WTC11 (cell line): ENCODE measurements at regions not wholly inside any gene's neighbourhood (a gene's known extent, or its start where the extent isn't known, plus 50 kb on each side); places are given as distances from the start of the nearest gene placed in this dataset.

Experiments
- ATAC-seq: fragments of 200-7000 bp; cut with Tn5 transposase; 2 replicates; pipeline ENCODE4 v1.10.0; 2021; ENCODE audit warnings: mild to moderate bottlenecking, moderate library complexity
- CTCF ChIA-PET: fragments of 300-600 bp; sonication (Branson Sonifier 250); formaldehyde crosslinking; loops from one replicate; lab custom pipeline; 2021; ENCODE audit warnings: antibody characterized with exemption; lab: Charles Lee
- POLR2A ChIA-PET: fragments of 350-600 bp; sonication (Branson Sonifier 250); formaldehyde crosslinking; loops from one replicate; lab custom pipeline; 2021; ENCODE audit warnings: antibody characterized with exemption; lab: Charles Lee
- DNase-seq: peaks from one replicate; pipeline ENCODE4 v3.0.0; 2021; ENCODE audit warnings: low spot score
- H3K27ac Mint-ChIP-seq: 2 replicates; pipeline ENCODE4 v1.8.0; 2021; ENCODE audit warnings: mixed read lengths
- H3K27me3 Mint-ChIP-seq: 2 replicates; pipeline ENCODE4 v1.8.0; 2021; ENCODE audit warnings: low read depth, mild to moderate bottlenecking, moderate library complexity, mixed read lengths
- H3K36me3 Mint-ChIP-seq: 2 replicates; pipeline ENCODE4 v1.8.0; 2021; ENCODE audit warnings: mixed read lengths
- H3K4me1 Mint-ChIP-seq: 2 replicates; pipeline ENCODE4 v1.8.0; 2022; ENCODE audit warnings: mixed read lengths
- H3K4me3 Mint-ChIP-seq: 2 replicates; pipeline ENCODE4 v1.8.0; 2021; ENCODE audit warnings: mild to moderate bottlenecking, moderate library complexity, mixed read lengths
- H3K9me3 Mint-ChIP-seq: 2 replicates; pipeline ENCODE4 v1.8.0; 2021; ENCODE audit warnings: mixed read lengths
- CDX4 ChIP-seq: fragments of 250-450 bp; sonication (Bioruptor Pico); IDR thresholded peaks from 2 replicates; pipeline ENCODE4 v1.9.0; 2021; ENCODE audit warnings: moderate library complexity, mild to moderate bottlenecking, inconsistent platforms, borderline replicate concordance
- ERG ChIP-seq: fragments of 250-450 bp; sonication (Bioruptor Pico); IDR thresholded peaks from 2 replicates; pipeline ENCODE4 v1.8.0; 2021; ENCODE audit warnings: mild to moderate bottlenecking
- FOXK1 ChIP-seq: sonication (generic); formaldehyde crosslinking; IDR thresholded peaks from 2 replicates; pipeline ENCODE4 v1.8.0; 2022; ENCODE audit warnings: mild to moderate bottlenecking, moderate library complexity, missing genetic modification reagents
- IRF1 ChIP-seq: sonication (generic); formaldehyde crosslinking; IDR thresholded peaks from 2 replicates; pipeline ENCODE4 v1.8.0; 2023; ENCODE audit warnings: missing genetic modification reagents
- IRF2 ChIP-seq: sonication (generic); formaldehyde crosslinking; IDR thresholded peaks from 2 replicates; pipeline ENCODE4 v1.8.0; 2022; ENCODE audit warnings: low read depth, missing genetic modification reagents, borderline replicate concordance
- NFYB ChIP-seq: sonication (generic); formaldehyde crosslinking; conservative IDR thresholded peaks from 2 replicates; pipeline ENCODE4 v1.8.0; 2022; ENCODE audit warnings: low read depth, missing genetic modification reagents
- NR1H2 ChIP-seq: sonication (generic); formaldehyde crosslinking; IDR thresholded peaks from 2 replicates; pipeline ENCODE4 v1.9.0; 2021; ENCODE audit warnings: mild to moderate bottlenecking, moderate library complexity, missing genetic modification reagents
- RELA ChIP-seq: sonication (generic); formaldehyde crosslinking; IDR thresholded peaks from 2 replicates; pipeline ENCODE4 v1.8.1; 2022; ENCODE audit warnings: missing genetic modification reagents, mild to moderate bottlenecking, borderline replicate concordance
- RORB ChIP-seq: fragments of 250-450 bp; sonication (Bioruptor Pico); IDR thresholded peaks from 2 replicates; pipeline ENCODE4 v1.9.0; 2021; ENCODE audit warnings: mild to moderate bottlenecking
- TEAD4 ChIP-seq: sonication (generic); formaldehyde crosslinking; IDR thresholded peaks from 2 replicates; pipeline ENCODE4 v1.8.0; 2022; ENCODE audit warnings: mild to moderate bottlenecking, missing genetic modification reagents
- TF ChIP-seq, protein P1 (sequence below): sonication (generic); formaldehyde crosslinking; IDR thresholded peaks from 2 replicates; pipeline ENCODE4 v1.8.1; 2023; ENCODE audit warnings: mild to moderate bottlenecking, missing genetic modification reagents
- TF ChIP-seq, protein P2 (sequence below): sonication (generic); formaldehyde crosslinking; IDR thresholded peaks from 2 replicates; pipeline ENCODE4 v1.8.0; 2022; ENCODE audit warnings: missing genetic modification reagents
- TF ChIP-seq, protein P3 (sequence below): sonication (generic); formaldehyde crosslinking; IDR thresholded peaks from 2 replicates; pipeline ENCODE4 v1.8.0; 2022; ENCODE audit warnings: mild to moderate bottlenecking, missing genetic modification reagents

DNA sequence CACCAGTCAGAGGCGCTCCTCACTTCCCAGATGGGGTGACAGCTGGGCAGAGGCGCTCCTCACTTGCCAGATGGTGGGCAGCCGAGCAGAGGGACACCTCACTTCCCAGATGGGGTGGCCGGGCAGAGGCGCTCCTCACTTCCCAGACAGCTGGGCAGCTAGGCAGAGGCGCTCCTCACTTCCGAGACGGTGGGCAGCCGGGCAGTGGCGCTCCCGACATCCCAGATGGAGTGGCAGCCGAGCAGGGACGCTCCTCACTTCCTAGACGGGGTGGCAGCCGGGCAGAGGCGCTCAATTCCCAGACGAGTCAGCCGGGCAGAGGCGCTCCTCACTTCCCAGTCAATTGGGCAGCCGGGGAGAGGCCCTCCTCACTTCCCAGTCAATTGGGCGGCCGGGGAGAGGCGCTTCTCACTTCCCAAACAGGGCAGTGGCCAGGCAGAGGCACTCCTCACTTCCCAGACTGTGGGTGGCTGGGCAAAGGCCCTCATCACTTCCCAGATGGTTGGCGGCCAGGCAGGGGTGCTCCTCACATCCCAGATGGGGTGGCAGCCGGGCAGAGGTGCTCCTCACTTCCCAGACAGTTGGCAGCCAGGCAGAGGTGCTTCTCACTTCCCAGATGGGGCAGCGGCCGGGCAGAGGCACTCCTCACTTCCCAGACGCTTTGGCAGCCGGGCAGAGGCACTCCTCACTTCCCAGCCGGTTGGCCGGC, 143.8 kb upstream of the ARID2 start:
- Mint-ChIP-seq H3K4me1 (no peaks in the 10 kb centered on the region), H3K27me3 (no peaks in the 10 kb centered on the region), H3K36me3 (no peaks in the 10 kb centered on the region), H3K4me3 (no peak overlapping the region), H3K27ac (no peak overlapping the region), H3K9me3 (peaks cover 16% of the 10 kb centered on the region)
- no peak for ATAC-seq
- ChIA-PET CTCF (no interaction called here), POLR2A (no interaction called here)
- DNase-seq = no peak
- TF ChIP-seq, protein P1, sequence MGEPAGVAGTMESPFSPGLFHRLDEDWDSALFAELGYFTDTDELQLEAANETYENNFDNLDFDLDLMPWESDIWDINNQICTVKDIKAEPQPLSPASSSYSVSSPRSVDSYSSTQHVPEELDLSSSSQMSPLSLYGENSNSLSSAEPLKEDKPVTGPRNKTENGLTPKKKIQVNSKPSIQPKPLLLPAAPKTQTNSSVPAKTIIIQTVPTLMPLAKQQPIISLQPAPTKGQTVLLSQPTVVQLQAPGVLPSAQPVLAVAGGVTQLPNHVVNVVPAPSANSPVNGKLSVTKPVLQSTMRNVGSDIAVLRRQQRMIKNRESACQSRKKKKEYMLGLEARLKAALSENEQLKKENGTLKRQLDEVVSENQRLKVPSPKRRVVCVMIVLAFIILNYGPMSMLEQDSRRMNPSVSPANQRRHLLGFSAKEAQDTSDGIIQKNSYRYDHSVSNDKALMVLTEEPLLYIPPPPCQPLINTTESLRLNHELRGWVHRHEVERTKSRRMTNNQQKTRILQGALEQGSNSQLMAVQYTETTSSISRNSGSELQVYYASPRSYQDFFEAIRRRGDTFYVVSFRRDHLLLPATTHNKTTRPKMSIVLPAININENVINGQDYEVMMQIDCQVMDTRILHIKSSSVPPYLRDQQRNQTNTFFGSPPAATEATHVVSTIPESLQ (CRISPR knock-in tag) = no peak
- TF ChIP-seq NFYB = no peak

GRCh38 chr12:45586486-45586885, 143.0 kb upstream of the ARID2 start:
- no peak overlapping the region for H3K4me3 Mint-ChIP-seq
- H3K9me3 Mint-ChIP-seq = peaks cover 9% of the 10 kb centered on the region

DNA sequence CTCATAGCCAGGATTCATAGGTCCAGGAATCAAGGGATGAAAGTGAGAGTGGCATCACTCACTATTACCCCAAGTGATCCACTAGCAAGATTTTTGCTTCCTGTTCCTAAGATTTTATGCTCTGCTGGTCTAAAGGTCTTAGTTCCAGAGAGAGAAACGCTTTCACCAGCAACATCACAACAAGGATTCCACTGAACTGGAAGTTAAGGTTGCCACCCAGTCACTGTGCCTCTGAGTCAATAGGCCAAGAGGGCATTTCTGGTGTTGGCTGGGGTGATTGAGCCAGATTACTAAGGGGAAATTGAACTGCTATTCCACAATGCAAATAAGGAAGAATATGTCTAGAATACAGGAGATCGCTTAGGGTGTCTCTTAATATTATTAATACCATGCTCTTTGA, 142.5 kb upstream of the ARID2 start:
- DNase-seq = no peak
- no peaks in the 10 kb centered on the region for H3K36me3 Mint-ChIP-seq
- peaks cover 9% of the 10 kb centered on the region for H3K9me3 Mint-ChIP-seq
- ATAC-seq = no peak
- CTCF ChIA-PET = no interaction called here
- H3K4me3 Mint-ChIP-seq = no peak overlapping the region
- no peak overlapping the region for H3K27ac Mint-ChIP-seq
- H3K27me3 Mint-ChIP-seq = no peaks in the 10 kb centered on the region
- POLR2A ChIA-PET = no interaction called here
- no peak for TF ChIP-seq CDX4
- TF ChIP-seq IRF1 (CRISPR knock-in tag) = no peak
- TF ChIP-seq, protein P2, sequence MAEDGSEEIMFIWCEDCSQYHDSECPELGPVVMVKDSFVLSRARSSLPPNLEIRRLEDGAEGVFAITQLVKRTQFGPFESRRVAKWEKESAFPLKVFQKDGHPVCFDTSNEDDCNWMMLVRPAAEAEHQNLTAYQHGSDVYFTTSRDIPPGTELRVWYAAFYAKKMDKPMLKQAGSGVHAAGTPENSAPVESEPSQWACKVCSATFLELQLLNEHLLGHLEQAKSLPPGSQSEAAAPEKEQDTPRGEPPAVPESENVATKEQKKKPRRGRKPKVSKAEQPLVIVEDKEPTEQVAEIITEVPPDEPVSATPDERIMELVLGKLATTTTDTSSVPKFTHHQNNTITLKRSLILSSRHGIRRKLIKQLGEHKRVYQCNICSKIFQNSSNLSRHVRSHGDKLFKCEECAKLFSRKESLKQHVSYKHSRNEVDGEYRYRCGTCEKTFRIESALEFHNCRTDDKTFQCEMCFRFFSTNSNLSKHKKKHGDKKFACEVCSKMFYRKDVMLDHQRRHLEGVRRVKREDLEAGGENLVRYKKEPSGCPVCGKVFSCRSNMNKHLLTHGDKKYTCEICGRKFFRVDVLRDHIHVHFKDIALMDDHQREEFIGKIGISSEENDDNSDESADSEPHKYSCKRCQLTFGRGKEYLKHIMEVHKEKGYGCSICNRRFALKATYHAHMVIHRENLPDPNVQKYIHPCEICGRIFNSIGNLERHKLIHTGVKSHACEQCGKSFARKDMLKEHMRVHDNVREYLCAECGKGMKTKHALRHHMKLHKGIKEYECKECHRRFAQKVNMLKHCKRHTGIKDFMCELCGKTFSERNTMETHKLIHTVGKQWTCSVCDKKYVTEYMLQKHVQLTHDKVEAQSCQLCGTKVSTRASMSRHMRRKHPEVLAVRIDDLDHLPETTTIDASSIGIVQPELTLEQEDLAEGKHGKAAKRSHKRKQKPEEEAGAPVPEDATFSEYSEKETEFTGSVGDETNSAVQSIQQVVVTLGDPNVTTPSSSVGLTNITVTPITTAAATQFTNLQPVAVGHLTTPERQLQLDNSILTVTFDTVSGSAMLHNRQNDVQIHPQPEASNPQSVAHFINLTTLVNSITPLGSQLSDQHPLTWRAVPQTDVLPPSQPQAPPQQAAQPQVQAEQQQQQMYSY (CRISPR knock-in tag) = no peak
- no peak for TF ChIP-seq IRF2 (CRISPR knock-in tag)
- H3K4me1 Mint-ChIP-seq = no peaks in the 10 kb centered on the region

More at GRCh38 chr12:45586486-45586885, 143.0 kb upstream of the ARID2 start:
- TF ChIP-seq, protein P3, sequence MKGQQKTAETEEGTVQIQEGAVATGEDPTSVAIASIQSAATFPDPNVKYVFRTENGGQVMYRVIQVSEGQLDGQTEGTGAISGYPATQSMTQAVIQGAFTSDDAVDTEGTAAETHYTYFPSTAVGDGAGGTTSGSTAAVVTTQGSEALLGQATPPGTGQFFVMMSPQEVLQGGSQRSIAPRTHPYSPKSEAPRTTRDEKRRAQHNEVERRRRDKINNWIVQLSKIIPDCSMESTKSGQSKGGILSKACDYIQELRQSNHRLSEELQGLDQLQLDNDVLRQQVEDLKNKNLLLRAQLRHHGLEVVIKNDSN = no peak
- TF ChIP-seq ERG (CRISPR knock-in tag) (no peak), RORB (no peak), FOXK1 (CRISPR knock-in tag) (no peak), NR1H2 (CRISPR knock-in tag) (no peak), TEAD4 (CRISPR knock-in tag) (no peak), RELA (CRISPR knock-in tag) (no peak)
- POLR2A ChIA-PET = no interaction called here
- Mint-ChIP-seq H3K36me3 (no peaks in the 10 kb centered on the region), H3K27me3 (no peaks in the 10 kb centered on the region), H3K4me1 (no peaks in the 10 kb centered on the region), H3K27ac (no peak overlapping the region)
- CTCF ChIA-PET = no interaction called here
- ATAC-seq (no peak), DNase-seq (no peak)
